RWPE2 (cell line): ENCODE measurements at regions not wholly inside any gene's neighbourhood (a gene's known extent, or its start where the extent isn't known, plus 50 kb on each side); places are given as distances from the start of the nearest gene placed in this dataset.

Experiments
- ATAC-seq: fragments of 200-7000 bp; cut with Tn5 transposase; 3 replicates; pipeline ENCODE4 v1.9.1; 2021; ENCODE audit warnings: low read depth
- DNase-seq: peaks from one replicate; pipeline ENCODE4 v3.0.0-alpha.2; 2020; ENCODE audit warnings: low spot score
- H3K27ac ChIP-seq: fragments of 450-650 bp; 2 replicates; pipeline ENCODE4 v1.5.1; 2017; ENCODE audit warnings: mild to moderate bottlenecking; ENCODE audit not compliant: poor library complexity, severe bottlenecking
- H3K27me3 ChIP-seq: fragments of 250-450 bp; sonication (Bioruptor Pico); 2 replicates; pipeline ENCODE4 v1.5.1; 2021; ENCODE audit warnings: mild to moderate bottlenecking, moderate library complexity; ENCODE audit not compliant: insufficient read depth, poor library complexity, severe bottlenecking
- H3K36me3 ChIP-seq: fragments of 250-450 bp; sonication (Bioruptor Pico); 2 replicates; pipeline ENCODE4 v1.5.1; 2020; ENCODE audit warnings: low read depth, mild to moderate bottlenecking, moderate library complexity
- H3K4me1 ChIP-seq: fragments of 250-450 bp; sonication (Bioruptor Pico); 2 replicates; pipeline ENCODE4 v1.5.1; 2021; ENCODE audit warnings: mild to moderate bottlenecking, moderate library complexity; ENCODE audit not compliant: insufficient read depth, poor library complexity, severe bottlenecking
- H3K4me3 ChIP-seq: fragments of 250-450 bp; sonication (Bioruptor Pico); 2 replicates; pipeline ENCODE4 v1.5.1; 2021; ENCODE audit warnings: mild to moderate bottlenecking, moderate library complexity; ENCODE audit not compliant: severe bottlenecking
- H3K9me3 ChIP-seq: fragments of 250-450 bp; sonication (Bioruptor Pico); 2 replicates; pipeline ENCODE4 v1.5.1; 2021; ENCODE audit warnings: mild to moderate bottlenecking, moderate library complexity; ENCODE audit not compliant: severe bottlenecking
- TF ChIP-seq, protein P1 (sequence below): fragments of 450-650 bp; IDR thresholded peaks from one replicate; pipeline ENCODE4 v1.5.1; 2017; ENCODE audit warnings: mild to moderate bottlenecking, moderate library complexity; ENCODE audit not compliant: poor library complexity, severe bottlenecking

DNA sequence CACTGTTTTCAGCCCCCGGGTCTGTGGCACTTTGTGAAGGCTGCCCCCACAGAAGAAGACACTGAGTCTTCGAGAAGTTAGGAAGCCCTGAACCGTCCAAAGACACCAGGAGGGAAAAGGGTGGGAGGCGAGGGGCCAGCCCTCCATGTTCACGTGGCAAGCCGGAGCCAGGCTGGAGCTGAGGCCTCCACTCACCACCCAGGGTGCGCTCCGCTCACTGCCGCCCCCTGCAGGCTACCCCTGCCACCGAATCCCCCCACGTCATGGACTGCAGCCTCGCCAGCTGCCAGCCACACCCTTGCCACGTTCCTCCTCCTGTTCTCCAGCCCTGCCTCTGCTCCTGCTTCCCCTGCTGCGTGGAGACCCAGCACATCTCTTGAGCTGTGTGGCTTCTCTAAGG is 59.0 kb upstream of the EN2 start:
- H3K27ac ChIP-seq = no peak overlapping the region
- ATAC-seq (no peak), DNase-seq (no peak)
- H3K36me3 ChIP-seq = no peaks in the 10 kb centered on the region
- H3K27me3 ChIP-seq = peaks cover 28% of the 10 kb centered on the region
- no peaks in the 10 kb centered on the region for H3K9me3 ChIP-seq
- no peak overlapping the region for H3K4me3 ChIP-seq
- H3K4me1 ChIP-seq = no peaks in the 10 kb centered on the region
- TF ChIP-seq, protein P1, sequence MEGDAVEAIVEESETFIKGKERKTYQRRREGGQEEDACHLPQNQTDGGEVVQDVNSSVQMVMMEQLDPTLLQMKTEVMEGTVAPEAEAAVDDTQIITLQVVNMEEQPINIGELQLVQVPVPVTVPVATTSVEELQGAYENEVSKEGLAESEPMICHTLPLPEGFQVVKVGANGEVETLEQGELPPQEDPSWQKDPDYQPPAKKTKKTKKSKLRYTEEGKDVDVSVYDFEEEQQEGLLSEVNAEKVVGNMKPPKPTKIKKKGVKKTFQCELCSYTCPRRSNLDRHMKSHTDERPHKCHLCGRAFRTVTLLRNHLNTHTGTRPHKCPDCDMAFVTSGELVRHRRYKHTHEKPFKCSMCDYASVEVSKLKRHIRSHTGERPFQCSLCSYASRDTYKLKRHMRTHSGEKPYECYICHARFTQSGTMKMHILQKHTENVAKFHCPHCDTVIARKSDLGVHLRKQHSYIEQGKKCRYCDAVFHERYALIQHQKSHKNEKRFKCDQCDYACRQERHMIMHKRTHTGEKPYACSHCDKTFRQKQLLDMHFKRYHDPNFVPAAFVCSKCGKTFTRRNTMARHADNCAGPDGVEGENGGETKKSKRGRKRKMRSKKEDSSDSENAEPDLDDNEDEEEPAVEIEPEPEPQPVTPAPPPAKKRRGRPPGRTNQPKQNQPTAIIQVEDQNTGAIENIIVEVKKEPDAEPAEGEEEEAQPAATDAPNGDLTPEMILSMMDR = no peak

DNA sequence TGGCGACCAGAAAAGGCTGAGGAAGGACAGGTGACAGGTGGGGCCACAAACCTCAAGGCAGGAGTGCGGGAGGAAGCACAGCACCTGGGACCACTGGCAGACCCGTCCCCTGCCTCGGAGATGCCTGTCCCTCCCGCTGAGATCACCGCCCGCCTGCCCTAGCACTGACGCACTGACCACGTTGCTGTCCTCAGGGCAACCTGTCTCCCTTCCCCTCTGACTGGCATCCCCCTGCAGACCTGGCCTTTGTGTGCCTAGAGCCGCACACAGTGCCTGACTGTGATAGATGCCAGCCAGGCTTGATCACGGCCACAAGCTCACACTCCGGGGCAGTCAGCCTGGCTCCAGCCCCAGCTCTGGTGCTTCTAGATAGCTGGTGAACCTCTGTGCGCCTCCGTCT is 58.4 kb upstream of the EN2 start:
- Histone ChIP-seq H3K9me3 (no peaks in the 10 kb centered on the region), H3K27me3 (peaks cover 34% of the 10 kb centered on the region), H3K27ac (no peak overlapping the region), H3K4me1 (no peaks in the 10 kb centered on the region), H3K36me3 (no peaks in the 10 kb centered on the region), H3K4me3 (no peak overlapping the region)
- TF ChIP-seq, protein P1 = no peak
- DNase-seq (no peak), ATAC-seq (no peak)

DNA sequence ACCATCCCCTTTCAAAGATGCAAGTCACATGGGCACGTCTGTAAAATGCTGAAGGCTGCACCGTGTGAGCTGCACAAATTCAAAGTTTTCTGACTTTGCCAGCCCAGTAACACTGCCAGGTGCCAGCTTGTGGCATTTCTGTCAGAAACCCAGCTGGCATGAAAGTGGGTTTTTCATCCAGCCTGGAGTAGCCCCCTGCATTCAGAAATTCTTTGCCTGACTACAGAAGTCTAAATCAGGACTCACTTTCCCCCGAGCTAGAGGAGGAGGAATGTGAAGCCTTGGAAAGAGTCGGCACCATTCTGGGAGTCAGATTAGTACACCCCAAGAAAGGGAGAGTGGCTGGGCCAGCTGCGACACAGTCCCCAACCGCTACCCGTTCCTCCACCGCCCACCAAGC is 56.7 kb upstream of the EN2 start:
- Histone ChIP-seq H3K9me3 (no peaks in the 10 kb centered on the region), H3K4me1 (no peaks in the 10 kb centered on the region), H3K27ac (no peak overlapping the region), H3K36me3 (no peaks in the 10 kb centered on the region), H3K4me3 (no peak overlapping the region), H3K27me3 (peaks cover 50% of the 10 kb centered on the region)
- no peak for ATAC-seq
- no peak for DNase-seq
- TF ChIP-seq, protein P1 = no peak

DNA sequence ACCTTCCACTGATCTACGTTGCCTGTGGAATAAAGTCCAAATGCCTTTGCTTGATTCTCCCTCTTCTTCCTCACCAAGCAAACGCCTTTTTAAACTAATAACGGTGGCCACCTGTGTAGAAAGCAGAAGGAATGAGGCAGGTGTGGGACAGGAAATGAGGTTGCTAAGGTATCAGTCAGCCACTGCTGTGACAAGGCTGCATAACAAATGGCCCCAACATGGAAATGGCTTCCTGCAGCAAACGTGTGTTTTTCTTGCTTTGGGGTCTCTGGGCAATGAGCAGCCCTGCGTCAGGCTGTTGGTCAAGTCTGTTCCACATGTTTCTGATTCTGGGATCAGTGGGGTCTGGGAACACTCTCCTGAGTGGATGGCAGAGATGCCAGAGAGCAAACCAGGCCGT is 56.0 kb upstream of the EN2 start:
- H3K36me3 ChIP-seq = no peaks in the 10 kb centered on the region
- H3K27ac ChIP-seq = no peak overlapping the region
- H3K9me3 ChIP-seq = no peaks in the 10 kb centered on the region
- H3K27me3 ChIP-seq = peaks cover 53% of the 10 kb centered on the region
- H3K4me1 ChIP-seq = no peaks in the 10 kb centered on the region
- TF ChIP-seq, protein P1 = no peak
- H3K4me3 ChIP-seq = no peak overlapping the region
- ATAC-seq (no peak), DNase-seq (no peak)

DNA sequence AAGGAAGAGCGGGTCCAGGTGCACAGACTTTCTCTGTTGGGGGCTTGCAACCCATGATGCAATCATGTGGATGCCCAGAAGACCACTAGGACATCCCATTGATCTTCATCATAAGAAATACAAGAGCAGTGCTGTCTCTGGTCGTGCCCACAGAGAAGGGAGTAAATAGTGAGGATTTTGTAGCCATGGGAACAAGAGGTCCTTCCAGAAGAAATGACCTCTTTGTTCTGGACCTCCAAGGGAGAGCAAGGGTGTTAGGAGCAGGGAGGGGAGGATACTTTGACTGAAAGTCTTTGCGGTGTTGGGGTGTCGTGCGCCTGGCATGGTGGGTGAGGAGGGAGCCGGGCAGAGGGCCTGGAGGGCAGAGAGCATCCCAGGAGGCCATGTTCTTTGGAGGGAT is 55.0 kb upstream of the EN2 start:
- no peaks in the 10 kb centered on the region for H3K36me3 ChIP-seq
- H3K9me3 ChIP-seq = no peaks in the 10 kb centered on the region
- peaks cover 53% of the 10 kb centered on the region for H3K27me3 ChIP-seq
- H3K4me3 ChIP-seq = no peak overlapping the region
- ATAC-seq (no peak), DNase-seq (no peak)
- no peak overlapping the region for H3K27ac ChIP-seq
- TF ChIP-seq, protein P1 = no peak
- H3K4me1 ChIP-seq = no peaks in the 10 kb centered on the region
